T-helper 1 cell treated with Interleukin-12 subunit alpha and Interleukin-12 subunit beta and Interleukin-4 antibody, amounts not matched to agents 30 ng/mL and 1 ng/mL, for 36 hours (primary cell): ENCODE measurements at regions not wholly inside any gene's neighbourhood (a gene's known extent, or its start where the extent isn't known, plus 50 kb on each side); places are given as distances from the start of the nearest gene placed in this dataset.

Experiments
- intact Hi-C: fragments of 100-400 bp; cut with micrococcal nuclease; formaldehyde crosslinking; loops from one replicate; pipeline ENCODE4 v1.15.1; 2024

DNA sequence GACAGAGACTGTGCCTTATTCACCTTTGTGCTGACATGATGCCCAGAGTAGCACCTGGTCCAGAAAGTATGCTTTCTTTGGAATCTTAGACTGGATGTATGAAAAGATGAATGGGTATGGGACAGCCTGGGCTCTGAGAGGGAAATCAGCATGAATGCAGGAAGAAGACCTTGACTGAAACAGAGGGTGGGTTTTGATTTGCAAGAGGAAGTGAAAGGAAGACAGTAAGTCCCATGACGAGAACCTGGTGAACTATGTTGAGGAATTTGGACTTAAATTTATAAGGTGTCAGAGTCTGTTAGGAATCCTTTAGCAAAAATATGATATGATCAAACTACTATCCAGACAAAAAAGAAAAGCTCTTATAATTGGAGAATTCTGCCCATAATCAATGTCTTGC, 301.9 kb downstream of the SPRY2 start:
- intact Hi-C loops = no loop called here

GRCh38 chr13:80038371-80038770, 302.6 kb downstream of the SPRY2 start:
- intact Hi-C loops = no loop called here

DNA sequence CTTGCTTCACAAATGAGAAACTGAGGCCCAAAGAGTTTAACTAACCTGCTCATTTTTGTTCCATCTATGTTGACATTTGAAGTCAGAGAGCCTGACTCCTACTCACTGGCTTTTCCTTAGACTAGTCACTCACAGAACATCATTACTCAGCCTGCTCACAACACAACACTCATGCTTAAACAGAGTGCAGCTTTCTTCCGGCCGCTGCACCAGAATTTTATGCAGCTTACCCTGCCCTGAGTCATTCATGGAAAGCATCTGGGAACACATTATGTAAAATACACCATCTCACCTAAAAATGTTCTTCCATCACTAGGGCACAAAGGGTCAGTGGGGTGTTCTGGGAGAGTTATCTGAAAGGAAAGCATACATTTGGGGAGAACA, 303.4 kb downstream of the SPRY2 start:
- intact Hi-C loops = no loop called here

DNA sequence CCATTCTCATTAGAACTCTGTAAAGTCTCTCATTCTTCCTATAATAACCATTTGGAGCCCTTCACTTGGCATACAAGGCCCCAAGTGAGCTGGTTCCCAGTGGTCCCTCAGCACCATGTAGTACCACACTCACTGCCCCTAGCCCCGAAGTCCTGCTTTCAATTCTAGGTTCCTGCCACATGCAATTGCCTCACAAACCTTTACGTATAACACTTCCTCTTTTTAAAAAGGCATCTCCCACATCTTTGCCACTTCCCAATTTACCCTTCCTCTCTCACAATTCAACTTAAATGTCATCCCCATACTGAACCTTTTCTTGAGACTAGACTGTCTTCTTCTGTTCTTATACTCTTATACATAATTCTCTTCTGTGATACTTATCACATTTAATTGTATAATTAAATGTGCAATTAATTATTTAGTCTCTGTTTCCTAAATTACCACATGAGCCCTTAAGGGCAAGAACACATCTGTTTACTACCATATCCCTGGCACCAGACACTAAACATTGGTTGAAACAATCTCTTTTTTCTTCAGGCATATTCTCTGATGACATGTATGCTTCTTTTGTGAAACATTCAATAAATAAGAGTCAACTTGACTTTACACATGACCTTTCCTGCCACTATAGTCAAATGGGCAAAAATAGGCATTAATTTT, 304.0 kb downstream of the SPRY2 start:
- intact Hi-C loops = no loop called here

DNA sequence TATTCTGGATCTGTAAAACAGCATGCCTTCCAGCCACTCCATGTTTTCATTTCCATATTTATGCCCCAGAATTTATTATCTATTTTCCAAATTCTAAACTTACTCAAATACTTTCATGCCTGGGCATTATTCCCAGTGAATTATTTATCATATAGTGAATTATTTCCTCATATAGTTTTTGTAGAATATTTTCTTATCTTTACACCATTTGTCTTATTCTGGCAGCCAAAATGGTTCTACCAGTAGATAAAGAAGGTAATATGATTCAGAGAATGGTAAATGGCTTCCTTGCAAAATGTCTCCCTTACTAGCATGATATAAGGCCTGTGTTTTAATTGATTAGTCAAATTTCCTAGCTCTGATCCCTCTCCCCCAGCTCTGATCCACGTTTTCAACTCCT, 305.8 kb downstream of the SPRY2 start:
- intact Hi-C loops = no loop called here

GRCh38 chr13:80033951-80034350, 307.0 kb downstream of the SPRY2 start:
- intact Hi-C loops = no loop called here

DNA sequence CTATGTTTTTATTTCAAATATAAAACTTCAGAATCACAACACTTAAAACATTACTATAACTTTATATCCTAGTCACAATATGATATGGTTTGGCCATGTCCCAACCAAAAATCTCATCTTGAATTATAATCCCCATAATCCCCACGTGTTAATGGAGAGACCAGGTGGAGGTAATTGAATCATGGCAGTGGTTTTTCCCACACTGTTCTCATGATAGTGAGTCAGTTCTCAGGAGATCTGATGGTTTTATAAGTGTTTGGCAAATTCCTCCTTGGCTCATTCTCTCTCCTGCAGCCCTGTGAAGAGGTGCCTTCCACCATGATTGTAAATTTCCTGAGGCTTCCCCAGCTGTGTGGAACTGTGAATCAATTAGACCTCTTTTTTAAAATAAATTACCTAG, 307.6 kb downstream of the SPRY2 start:
- intact Hi-C loops = no loop called here

DNA sequence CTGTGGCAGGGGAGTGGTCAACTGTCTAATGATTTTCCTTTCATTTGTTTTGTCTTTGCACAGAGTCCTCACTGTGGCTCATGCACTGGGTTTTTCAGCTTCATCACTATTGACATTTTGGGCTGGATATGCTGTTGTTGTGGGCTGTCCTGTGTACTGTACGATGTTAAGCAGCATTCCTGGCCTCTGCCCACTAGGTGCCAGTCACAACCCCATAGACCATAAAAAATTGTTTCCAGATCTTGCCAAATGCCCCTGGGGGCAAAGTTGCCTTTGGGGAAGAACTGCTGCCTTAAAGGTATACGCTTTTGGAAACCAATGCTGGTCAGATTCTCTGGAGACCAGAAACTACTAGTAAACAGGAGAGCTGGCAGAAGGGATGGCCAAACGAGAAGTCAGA, 310.4 kb downstream of the SPRY2 start:
- intact Hi-C loops = no loop called here

DNA sequence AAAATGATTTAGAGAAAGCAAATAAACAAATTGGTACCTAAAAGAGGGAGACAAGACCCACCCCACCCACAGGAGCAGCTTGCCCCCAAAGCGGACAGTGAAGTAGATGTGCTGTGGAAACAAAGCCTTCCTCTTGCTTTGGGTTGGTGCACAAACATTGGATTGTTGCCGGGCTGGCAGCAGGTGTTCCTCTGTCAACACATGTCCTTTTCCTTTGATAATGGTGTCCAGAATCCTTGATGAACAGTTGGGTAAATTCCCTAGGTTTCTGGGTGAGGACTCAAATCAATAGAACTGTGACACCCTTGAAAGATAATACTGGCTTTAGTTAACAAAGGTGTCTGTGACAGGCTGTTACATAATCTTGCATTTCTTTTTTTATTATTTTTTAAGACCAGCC, 311.8 kb downstream of the SPRY2 start:
- intact Hi-C loops = no loop called here

DNA sequence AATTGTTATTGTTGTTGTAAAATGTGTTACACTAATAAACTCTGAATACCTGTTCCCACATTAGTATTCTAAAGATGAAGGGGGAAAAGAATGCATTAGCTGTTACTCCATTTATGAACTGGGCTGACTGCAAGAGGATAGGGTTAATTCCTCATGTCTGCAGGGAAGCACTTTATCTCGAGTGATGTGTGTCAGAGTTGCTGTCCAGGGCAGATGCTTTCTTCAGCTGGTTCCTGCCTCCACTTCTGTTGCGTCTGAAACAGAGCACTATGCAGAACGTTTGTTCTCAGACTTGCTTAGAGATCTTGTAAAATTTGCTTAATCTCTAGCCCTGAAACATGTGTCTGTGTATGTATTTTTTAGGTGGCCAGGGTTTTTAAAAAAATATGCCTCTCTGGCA, 318.8 kb downstream of the SPRY2 start:
- intact Hi-C loops = no loop called here

DNA sequence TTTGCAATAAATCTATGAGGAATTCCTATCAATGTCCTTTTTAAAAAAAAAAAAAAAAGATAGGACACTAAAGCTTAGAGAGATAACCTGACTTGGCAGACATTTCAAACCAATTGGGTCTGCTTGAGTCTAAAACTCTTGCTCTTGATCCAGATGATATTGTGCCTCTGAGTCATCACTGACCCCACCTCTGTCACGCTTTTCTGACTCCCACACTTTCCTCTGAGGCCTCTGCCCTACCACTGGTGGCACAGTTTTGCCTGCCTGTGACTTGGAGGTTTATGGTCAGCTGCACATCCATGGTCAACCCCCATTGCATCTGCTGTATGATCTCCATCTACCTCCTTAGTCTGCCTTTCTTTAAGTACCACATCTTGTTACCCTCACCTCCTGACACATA, 328.7 kb downstream of the SPRY2 start:
- intact Hi-C loops = no loop called here

- intact Hi-C loops = no loop called here
Observed at GRCh38 chr13:80011448-80012212, 329.3 kb downstream of the SPRY2 start.

DNA sequence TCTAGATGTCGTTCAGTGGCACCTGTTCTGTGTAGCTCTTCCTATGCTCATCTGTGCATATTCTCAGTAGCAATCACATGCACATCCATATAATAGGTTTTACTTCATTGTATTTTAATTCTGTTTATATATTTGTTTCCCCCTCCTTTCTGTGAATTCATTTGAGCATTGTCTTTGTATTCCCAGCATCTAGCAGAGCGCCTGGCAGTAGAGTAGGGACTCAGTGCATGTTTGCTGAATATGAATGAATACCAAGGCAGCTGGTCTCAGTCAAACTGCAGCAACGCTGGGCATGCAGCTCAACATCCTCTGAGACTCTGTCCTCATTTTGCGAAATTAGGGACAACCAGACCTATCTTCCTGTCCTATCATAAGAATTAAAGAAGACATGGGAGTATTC, 330.1 kb downstream of the SPRY2 start:
- intact Hi-C loops = no loop called here

DNA sequence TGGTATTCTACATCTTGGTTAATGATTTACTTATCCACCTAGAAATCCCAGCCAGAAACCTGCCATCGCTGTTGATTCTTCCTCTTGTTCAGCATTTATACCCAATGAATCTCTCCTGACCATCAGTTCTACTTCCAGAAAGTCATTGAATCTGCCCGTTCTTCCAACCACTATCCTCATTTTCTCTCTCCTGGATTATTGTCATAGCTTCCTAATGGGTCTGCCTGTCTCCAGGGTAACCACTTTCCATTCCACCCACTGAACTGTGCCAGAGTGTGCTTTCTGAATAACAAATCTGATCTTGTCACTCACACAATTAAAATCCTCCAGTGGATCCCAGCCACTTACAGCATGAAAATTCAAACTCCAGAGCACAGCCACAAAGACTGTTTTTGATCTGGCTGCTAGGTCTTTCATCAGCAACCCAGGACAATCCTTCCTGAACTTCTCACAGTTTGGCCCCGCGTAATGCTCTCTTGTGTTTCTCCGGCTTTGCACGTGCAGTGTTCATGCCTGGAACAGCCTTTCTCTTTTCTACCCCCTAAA, 330.6 kb downstream of the SPRY2 start:
- intact Hi-C loops = no loop called here

DNA sequence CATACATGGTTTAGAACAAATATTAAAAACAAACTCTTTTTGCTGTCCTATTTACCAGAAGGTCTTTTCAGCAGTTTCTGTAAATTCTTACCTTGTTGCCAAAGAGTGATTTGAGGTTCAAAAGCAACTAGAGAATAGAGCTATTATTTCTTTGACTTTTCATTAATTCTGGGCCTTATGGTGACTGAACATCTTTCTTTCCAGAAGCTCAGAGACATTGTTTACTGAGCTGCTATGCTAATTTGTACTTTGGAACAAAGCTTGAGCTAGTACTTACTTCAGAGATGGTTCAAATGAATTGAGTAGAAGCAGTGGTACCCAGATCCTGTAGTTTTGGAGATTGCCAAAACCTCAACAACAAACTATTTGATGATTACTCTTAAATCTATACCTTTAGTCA, 331.2 kb downstream of the SPRY2 start:
- intact Hi-C loops = no loop called here

DNA sequence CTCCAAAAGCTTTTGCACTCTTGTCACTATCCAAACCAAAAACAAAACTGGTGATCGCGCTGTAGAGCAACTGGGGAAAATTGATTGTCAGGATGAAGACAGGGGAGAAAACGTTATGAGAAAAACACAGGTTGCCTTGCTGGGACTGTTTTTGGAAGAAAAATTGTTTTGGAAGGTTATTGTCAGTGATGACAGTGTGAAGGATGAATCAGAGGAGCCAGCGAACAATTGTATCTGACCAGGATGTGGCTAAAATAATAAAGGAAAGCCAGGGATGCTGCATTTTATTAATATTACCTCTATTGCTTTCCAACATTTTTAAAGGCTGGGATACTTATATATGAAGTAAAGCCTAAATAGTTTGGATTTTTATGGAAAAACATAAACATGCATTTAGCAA, 334.0 kb downstream of the SPRY2 start:
- intact Hi-C loops = no loop called here

DNA sequence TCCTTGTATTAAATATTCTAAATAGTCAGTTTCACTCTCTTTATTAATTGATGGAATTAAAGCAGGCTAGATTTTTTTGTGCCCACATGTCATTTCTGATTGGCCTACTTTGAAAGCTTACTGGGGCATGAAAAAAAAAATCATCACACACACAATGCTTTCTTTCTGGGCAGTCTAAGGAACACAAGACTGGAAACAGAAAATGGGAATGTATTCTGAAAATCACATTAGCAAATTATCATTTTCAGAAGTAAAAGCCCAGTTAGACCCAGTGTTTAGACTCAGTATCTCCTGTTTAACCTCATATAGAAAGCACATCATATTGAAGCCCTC, 339.4 kb downstream of the SPRY2 start:
- intact Hi-C loops = no loop called here

GRCh38 chr13:80000684-80001509, 340.0 kb downstream of the SPRY2 start:
- intact Hi-C loops = no loop called here

DNA sequence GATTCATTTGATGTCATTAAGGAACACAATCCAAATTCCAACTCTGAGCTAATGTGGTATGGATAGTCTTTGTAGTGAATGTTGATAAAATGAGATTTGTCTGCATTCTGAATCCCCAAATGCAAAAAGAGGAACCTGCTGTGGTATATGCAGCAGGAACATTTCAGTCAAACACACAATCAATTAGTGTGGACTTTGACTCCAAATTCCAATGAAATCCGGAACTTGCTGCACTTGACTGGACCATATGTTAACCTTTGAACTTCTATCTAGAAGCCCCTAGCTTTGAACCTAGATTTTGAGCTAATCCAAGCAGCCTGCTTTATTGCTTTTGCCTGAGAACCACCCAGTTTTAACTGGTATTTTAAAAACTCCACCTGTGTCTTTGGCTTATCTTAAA, 341.3 kb downstream of the SPRY2 start:
- intact Hi-C loops = no loop called here

DNA sequence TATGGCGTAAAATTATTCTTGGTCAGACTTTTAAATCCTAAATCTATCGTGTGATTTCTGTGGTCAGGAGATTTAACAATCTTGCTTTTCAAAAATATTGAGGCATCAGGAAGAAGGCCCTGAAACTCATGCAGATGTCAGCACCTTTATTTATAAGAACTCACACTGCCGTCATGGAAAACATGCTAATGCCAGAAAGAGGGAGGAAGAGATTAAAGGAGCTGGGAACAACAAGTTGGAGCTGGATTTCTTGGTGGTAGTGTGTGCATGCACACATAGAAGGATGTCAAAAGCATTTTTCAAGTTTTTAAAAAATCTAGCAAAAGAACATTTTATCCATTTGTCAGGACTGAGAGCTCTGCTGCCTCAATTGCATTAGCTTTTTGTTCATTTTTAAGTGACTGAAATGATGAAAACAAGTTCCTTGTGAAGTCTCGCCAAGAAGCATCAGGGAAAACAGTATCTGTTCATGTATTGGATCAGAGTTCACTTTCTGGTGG, 342.5 kb downstream of the SPRY2 start:
- intact Hi-C loops = no loop called here

- intact Hi-C loops = no loop called here
Observed at GRCh38 chr13:79997244-79997643, 343.7 kb downstream of the SPRY2 start.

- intact Hi-C loops = no loop called here
Observed at GRCh38 chr13:79995334-79995733, 345.6 kb downstream of the SPRY2 start.
